Duodenal mucosa (tissue), 2 donors: ENCODE measurements at regions not wholly inside any gene's neighbourhood (a gene's known extent, or its start where the extent isn't known, plus 50 kb on each side); places are given as distances from the start of the nearest gene placed in this dataset.

Experiments used
- H3K27ac ChIP-seq: one replicate; pipeline ENCODE4 v1.7.0; 2013; ENCODE audit warnings: low read depth, low read length
- H3K27me3 ChIP-seq, 2 donors: one replicate each; pipeline ENCODE4 v1.7.0; 2013; ENCODE audit warnings: low read length in 2 of 2, control low read depth in 1 of 2; ENCODE audit not compliant: insufficient read depth in 2 of 2, control insufficient read depth in 1 of 2
- H3K36me3 ChIP-seq, 2 donors: one replicate each; pipeline ENCODE4 v1.7.0; 2013; ENCODE audit warnings: low read length in 2 of 2, control low read depth in 1 of 2; ENCODE audit not compliant: insufficient read depth in 2 of 2, control insufficient read depth in 1 of 2
- H3K4me1 ChIP-seq, 2 donors: one replicate each; pipeline ENCODE4 v1.7.0; 2013; ENCODE audit warnings: low read length in 2 of 2, control low read depth in 1 of 2; ENCODE audit not compliant: insufficient read depth in 2 of 2, control insufficient read depth in 1 of 2
- H3K4me3 ChIP-seq, 2 donors: one replicate each; pipeline ENCODE4 v1.7.0; 2013; ENCODE audit warnings: low read length in 2 of 2, low read depth in 1 of 2
- H3K9ac ChIP-seq, 2 donors: one replicate each; pipeline ENCODE4 v1.7.0; 2013; ENCODE audit warnings: low read length in 2 of 2, low read depth in 1 of 2
- H3K9me3 ChIP-seq, 2 donors: one replicate each; pipeline ENCODE4 v1.7.0; 2013; ENCODE audit warnings: low read length in 2 of 2, control low read depth in 1 of 2; ENCODE audit not compliant: control insufficient read depth in 1 of 2

- no peaks in the 10 kb centered on the region for H3K36me3 ChIP-seq
- H3K27ac ChIP-seq: no peak overlapping the region
- no peak overlapping the region for H3K9ac ChIP-seq
- peaks cover 0 to 3% of the 10 kb centered on the region in 2 donors for H3K4me1 ChIP-seq
- H3K27me3 ChIP-seq: no peaks in the 10 kb centered on the region
- H3K9me3 ChIP-seq: no peaks in the 10 kb centered on the region
- no peak overlapping the region for H3K4me3 ChIP-seq
Observed at GRCh38 chr12:89213747-89214146, 138.6 kb downstream of the DUSP6 start.

GRCh38 chr12:89213139-89213538, 139.2 kb downstream of the DUSP6 start:
- Histone ChIP-seq H3K4me3 (no peak overlapping the region), H3K9me3 (no peaks in the 10 kb centered on the region), H3K27me3 (no peaks in the 10 kb centered on the region), H3K9ac (no peak overlapping the region), H3K4me1 (peaks cover 0 to 3% of the 10 kb centered on the region in 2 donors), H3K27ac (no peak overlapping the region), H3K36me3 (no peaks in the 10 kb centered on the region)

DNA sequence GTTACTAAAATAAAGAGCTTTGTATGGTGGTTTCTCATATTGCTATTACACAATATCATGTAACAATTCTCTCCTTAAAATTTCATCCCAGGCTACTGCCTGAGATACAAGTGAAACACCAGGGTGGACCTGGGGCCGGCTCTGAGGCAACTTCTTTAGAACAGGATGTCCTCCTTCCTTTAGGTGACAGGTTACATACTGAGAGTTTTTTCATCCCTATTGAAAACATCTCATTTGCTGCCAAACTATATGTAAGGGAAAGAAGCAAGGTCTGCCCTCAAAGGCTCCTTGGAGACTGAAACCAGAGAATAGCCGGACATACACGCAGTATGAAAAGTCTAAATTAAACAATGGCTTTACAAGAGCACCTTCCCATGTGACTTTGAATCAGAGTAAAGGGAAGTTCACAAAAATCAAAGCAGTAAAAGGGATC, 139.9 kb downstream of the DUSP6 start:
- H3K9ac ChIP-seq: no peak overlapping the region
- peaks cover 0 to 3% of the 10 kb centered on the region in 2 donors for H3K4me1 ChIP-seq
- H3K4me3 ChIP-seq: no peak overlapping the region
- no peak overlapping the region for H3K27ac ChIP-seq
- no peaks in the 10 kb centered on the region for H3K9me3 ChIP-seq
- no peaks in the 10 kb centered on the region for H3K36me3 ChIP-seq
- no peaks in the 10 kb centered on the region for H3K27me3 ChIP-seq

DNA sequence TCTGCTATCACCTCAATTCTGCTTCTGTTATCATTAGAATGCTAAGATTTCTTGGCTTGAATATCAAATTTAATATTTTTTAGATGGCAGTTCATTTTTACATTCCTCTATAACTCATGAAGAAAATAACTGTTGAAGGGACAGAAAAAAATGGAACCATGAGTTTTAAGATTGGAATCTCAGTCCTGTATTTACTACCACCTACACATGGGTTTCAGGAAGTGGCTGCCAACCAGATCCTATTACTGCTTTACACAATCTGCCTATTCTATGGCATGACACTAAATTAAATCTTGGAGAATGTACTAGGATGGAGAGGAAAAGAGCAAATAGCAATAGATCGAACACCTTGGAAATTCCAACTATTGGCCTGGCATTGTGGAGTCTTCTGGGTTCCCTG, 140.8 kb downstream of the DUSP6 start:
- Histone ChIP-seq H3K27me3 (no peaks in the 10 kb centered on the region), H3K4me1 (peaks cover 0 to 3% of the 10 kb centered on the region in 2 donors), H3K36me3 (no peaks in the 10 kb centered on the region), H3K27ac (no peak overlapping the region), H3K9ac (no peak overlapping the region), H3K9me3 (no peaks in the 10 kb centered on the region), H3K4me3 (no peak overlapping the region)

DNA sequence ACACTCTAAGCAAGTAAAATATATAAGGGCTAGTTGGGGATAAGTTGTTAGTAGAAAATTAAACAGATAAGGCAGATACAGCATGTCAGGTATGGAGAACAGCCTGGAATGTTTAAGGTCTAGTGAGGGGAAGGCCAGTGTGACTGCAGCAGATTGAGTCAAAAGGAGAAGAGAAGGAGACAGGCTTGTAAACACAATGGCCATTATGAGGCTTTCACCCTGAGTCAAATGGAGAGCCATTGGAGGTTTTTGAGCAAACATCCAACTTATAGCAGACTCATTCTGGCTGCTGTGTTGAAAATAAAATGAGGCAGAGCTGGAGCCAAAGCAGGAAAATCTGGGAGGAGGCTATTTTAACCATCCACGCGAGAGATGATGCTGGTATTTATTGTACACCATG, 142.0 kb downstream of the DUSP6 start:
- Histone ChIP-seq H3K9ac (no peak overlapping the region), H3K27me3 (no peaks in the 10 kb centered on the region), H3K36me3 (no peaks in the 10 kb centered on the region), H3K27ac (no peak overlapping the region), H3K4me1 (peaks cover 0 to 8% of the 10 kb centered on the region in 2 donors), H3K9me3 (no peaks in the 10 kb centered on the region), H3K4me3 (no peak overlapping the region)

DNA sequence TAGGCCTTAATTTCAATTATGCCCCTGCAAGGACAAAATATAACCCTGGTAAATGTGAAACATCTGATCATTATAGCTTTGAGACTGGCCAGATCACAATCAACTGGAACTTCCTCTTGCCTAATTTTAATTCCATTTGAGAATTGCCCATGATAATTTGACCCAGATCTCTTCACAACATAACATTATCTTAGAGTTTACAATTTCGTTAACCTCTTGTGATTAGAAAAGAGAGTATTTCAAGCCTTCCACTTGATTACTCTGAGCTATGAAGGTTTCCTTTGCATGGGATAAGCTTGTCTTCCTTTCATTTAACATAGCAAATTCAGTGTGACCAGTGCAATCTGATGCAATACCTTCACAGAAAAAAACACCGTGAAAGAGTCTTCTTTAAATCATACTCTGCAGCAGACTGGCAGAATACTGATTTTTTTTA, 143.6 kb downstream of the DUSP6 start:
- H3K9me3 ChIP-seq: no peaks in the 10 kb centered on the region
- no peaks in the 10 kb centered on the region for H3K36me3 ChIP-seq
- H3K27me3 ChIP-seq: no peaks in the 10 kb centered on the region
- peaks cover 0 to 8% of the 10 kb centered on the region in 2 donors for H3K4me1 ChIP-seq
- no peak overlapping the region for H3K9ac ChIP-seq
- no peak overlapping the region for H3K4me3 ChIP-seq
- H3K27ac ChIP-seq: no peak overlapping the region

GRCh38 chr12:89206390-89206789, 145.9 kb downstream of the DUSP6 start:
- Histone ChIP-seq H3K27ac (no peak overlapping the region), H3K27me3 (no peaks in the 10 kb centered on the region), H3K9ac (no peak overlapping the region), H3K9me3 (no peaks in the 10 kb centered on the region), H3K36me3 (no peaks in the 10 kb centered on the region), H3K4me1 (peaks cover 0 to 5% of the 10 kb centered on the region in 2 donors), H3K4me3 (no peak overlapping the region)

DNA sequence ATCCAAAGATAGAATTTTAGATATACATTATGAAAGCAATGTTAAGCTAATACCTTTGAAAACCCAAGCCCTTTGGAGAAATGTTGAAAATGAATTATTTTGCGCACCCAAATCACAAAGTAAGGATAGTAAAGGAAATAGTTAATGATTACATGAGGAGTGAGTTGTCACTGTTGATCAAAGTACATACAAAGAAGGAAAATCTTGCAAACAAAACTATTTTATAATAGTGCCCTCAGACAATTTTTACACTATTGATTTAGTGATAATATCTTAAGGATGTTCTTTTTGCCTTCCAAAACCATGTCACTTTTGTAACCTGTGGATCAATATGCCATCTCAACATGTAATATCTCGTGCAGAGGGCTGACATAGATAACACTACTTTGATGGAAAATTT, 146.8 kb downstream of the DUSP6 start:
- H3K27ac ChIP-seq: no peak overlapping the region
- H3K4me3 ChIP-seq: no peak overlapping the region
- no peaks in the 10 kb centered on the region for H3K9me3 ChIP-seq
- H3K9ac ChIP-seq: no peak overlapping the region
- peaks cover 0 to 5% of the 10 kb centered on the region in 2 donors for H3K4me1 ChIP-seq
- no peaks in the 10 kb centered on the region for H3K36me3 ChIP-seq
- H3K27me3 ChIP-seq: no peaks in the 10 kb centered on the region

GRCh38 chr12:89203144-89203543, 149.2 kb downstream of the DUSP6 start:
- Histone ChIP-seq H3K27ac (no peak overlapping the region), H3K36me3 (no peaks in the 10 kb centered on the region), H3K9ac (no peak overlapping the region), H3K27me3 (no peaks in the 10 kb centered on the region), H3K9me3 (no peaks in the 10 kb centered on the region), H3K4me3 (no peak overlapping the region), H3K4me1 (peaks cover 0 to 5% of the 10 kb centered on the region in 2 donors)

GRCh38 chr12:89200217-89200616, 152.1 kb downstream of the DUSP6 start:
- Histone ChIP-seq H3K4me3 (no peak overlapping the region), H3K4me1 (no peaks in the 10 kb centered on the region), H3K27me3 (no peaks in the 10 kb centered on the region), H3K9ac (no peak overlapping the region), H3K27ac (no peak overlapping the region), H3K36me3 (no peaks in the 10 kb centered on the region), H3K9me3 (no peaks in the 10 kb centered on the region)

DNA sequence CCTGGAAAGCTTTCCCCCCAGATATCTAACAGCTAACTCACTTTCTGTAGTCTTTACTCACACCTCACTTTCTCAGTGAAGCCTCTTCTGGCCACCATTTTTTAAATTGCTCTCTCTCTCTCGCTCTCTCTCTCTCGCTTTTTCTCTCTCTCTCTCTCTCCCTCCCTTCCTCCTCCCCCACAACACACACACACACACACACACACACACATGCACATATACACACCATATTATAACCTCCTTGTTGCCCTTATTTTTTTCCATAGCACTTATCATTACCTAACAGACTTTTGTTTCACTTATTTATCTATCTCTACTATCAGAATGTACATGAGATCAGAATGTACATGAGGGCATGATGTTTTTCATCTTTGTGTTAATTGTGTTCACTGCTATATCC, 156.8 kb downstream of the DUSP6 start:
- no peak overlapping the region for H3K27ac ChIP-seq
- no peak overlapping the region for H3K4me3 ChIP-seq
- no peaks in the 10 kb centered on the region for H3K27me3 ChIP-seq
- H3K4me1 ChIP-seq: no peaks in the 10 kb centered on the region
- H3K9me3 ChIP-seq: peaks cover 5 to 8% of the 10 kb centered on the region in 2 donors
- no peak overlapping the region for H3K9ac ChIP-seq
- no peaks in the 10 kb centered on the region for H3K36me3 ChIP-seq
